GM12874 (cell line): ENCODE measurements at regions not wholly inside any gene's neighbourhood (a gene's known extent, or its start where the extent isn't known, plus 50 kb on each side); places are given as distances from the start of the nearest gene placed in this dataset.

Source experiments
- TF ChIP-seq, protein P1 (sequence below): IDR thresholded peaks from 2 replicates; pipeline ENCODE4 v1.5.1; 2011; ENCODE audit warnings: low read depth, mild to moderate bottlenecking, control low read depth, low read length, moderate library complexity; ENCODE audit not compliant: insufficient read depth

DNA sequence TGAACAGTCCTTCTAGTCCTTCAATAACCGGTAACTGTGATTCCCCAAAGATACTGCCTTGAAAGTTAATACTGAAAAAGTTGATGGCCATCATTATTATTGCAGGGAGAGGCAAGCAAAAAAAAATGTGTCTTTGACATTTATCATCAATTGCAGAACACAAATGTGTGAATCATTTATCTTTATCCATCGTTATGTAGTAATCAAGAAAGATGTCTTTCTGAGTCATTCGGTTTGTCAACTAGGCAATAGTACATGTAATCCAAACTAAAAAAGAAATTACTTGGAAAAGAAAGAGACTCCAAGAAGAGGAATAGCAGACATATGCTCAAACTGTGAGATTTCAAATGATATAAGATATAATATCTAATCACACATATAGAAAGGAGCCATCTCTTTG is 473.0 kb downstream of the CETN3 start:
- TF ChIP-seq, protein P1, sequence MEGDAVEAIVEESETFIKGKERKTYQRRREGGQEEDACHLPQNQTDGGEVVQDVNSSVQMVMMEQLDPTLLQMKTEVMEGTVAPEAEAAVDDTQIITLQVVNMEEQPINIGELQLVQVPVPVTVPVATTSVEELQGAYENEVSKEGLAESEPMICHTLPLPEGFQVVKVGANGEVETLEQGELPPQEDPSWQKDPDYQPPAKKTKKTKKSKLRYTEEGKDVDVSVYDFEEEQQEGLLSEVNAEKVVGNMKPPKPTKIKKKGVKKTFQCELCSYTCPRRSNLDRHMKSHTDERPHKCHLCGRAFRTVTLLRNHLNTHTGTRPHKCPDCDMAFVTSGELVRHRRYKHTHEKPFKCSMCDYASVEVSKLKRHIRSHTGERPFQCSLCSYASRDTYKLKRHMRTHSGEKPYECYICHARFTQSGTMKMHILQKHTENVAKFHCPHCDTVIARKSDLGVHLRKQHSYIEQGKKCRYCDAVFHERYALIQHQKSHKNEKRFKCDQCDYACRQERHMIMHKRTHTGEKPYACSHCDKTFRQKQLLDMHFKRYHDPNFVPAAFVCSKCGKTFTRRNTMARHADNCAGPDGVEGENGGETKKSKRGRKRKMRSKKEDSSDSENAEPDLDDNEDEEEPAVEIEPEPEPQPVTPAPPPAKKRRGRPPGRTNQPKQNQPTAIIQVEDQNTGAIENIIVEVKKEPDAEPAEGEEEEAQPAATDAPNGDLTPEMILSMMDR: no peak

GRCh38 chr5:89934069-89934468 is 475.5 kb downstream of the CETN3 start:
- TF ChIP-seq, protein P1: no peak

- TF ChIP-seq, protein P1: no peak
Measured at GRCh38 chr5:89932771-89933181, 476.8 kb downstream of the CETN3 start.

- TF ChIP-seq, protein P1: no peak
Measured at GRCh38 chr5:89930591-89931392, 478.8 kb downstream of the CETN3 start.

DNA sequence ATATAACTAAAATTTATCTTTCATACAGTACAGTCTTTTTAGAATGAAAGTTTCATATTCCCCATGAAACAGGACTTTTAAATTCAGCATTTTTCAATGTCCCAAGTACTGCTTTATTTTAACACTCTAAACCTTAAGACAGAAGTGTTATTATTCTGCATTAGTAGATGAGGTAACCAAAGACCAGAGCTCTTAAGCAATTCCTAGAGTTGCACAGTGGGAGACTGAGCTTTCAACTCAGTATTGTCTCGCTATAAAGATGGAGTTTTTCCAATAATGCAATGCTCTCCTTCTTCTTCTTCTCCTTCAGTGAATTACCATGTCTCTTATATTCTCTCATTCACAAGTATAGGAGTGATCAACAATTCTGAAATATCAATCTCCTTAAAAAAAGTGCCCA is 479.7 kb downstream of the CETN3 start:
- TF ChIP-seq, protein P1: no peak

DNA sequence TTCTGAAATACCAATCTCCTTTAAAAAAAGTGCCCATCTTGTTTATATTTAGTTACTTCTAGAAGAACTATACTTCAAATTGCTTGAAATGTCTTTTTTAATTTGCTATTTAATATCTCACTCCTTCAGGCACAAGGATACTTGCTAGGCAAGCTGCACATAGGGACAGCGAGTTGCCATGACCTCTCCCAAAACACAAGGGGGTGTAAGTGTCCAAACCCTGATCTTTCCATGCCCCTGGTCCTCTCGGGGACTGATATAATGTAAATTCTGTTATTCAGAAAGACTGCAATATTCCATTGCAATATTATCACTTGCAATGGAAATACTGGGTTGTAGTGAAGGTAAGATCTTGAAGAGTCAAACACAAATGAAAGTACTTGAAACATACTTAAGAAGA is 480.4 kb downstream of the CETN3 start:
- TF ChIP-seq, protein P1: no peak

DNA sequence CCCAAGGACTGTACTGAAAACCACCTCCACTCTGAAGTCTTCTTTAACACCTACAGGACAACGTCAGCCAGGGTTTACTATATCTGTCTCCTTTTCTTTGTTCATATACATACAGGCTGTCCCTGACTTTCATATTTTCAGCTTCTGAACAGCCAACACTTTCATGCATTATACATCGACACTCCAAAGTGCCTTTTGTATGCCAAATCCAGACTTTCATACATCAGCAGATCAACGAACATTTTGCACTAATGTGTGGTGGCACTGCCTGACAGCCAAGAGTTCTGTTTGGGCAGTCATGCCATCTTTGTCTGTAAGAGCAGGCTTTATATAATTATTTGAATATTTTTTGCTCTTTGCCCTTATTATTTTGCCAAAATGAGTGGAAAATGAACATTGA is 487.4 kb downstream of the CETN3 start:
- TF ChIP-seq, protein P1: no peak

DNA sequence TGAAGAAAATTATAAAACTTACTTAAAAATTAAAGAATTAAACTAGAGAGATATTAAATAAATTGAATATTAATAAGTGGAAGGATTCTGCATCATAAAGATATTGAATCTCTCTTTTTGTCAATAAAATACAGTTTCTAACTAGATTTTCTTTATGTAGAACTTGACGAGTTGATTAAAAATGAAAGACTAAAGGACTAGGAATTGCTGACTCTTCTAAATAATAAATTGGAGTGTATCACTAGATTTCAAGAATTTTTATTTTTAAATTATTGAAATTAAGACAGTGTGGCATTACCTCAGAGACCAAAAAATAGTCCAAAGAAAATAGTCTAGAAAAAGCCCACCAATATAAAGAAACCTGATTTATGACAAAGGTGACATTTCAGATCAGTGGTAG is 492.4 kb downstream of the CETN3 start:
- TF ChIP-seq, protein P1: no peak
